ENCODE measurements at regions not wholly inside any gene's neighbourhood (a gene's known extent, or its start where the extent isn't known, plus 50 kb on each side); places are given as distances from the start of the nearest gene placed in this dataset.

DNA sequence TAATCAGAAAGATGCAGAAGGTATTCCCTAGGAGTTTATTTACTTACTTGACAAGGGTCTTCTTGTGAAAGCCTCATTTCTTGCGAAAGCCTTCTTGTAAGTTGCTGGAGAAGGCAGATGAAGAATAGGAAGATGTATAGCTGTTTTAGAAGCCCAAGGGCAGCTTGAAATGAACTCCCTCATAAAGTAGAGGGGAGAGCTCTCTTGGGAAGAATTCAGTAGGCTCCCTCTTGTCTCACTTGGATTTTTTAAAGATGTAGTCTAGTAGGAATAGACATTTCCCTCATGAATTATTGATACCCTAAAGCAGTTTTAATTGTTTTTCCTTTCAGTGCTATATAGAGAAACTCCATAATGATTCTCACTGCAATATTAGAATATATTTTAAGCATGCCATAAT lies 639.2 kb upstream of the CXADR start:
- intact Hi-C loops (cut with DNase I), result no loop called here
- no peak for DNase-seq

DNA sequence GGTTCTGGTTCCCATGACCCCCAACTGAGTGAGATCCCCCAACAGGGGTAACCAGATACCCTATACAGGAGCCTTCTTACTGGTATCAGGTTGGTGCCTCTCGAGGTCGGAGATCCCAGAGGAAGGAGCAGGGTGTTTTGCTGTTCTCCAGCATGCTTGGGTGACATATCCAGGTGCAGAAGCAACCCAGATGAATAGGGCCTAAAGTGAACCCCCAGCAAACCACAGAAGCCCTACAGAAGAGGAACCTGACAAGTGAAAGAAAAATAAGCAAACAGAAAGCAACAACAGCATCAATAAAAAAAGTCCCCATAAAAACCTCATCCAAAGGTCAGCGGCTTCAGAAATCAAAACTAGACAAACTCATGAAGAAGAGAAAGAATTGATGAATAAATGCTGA lies 633.4 kb upstream of the CXADR start:
- DNase-seq (no peak), ATAC-seq (ENCODE audit: poor library complexity) (no peak)
- intact Hi-C loops (cut with DNase I), result no loop called here

More for the DNA sequence above, 639.2 kb upstream of the CXADR start:
- ATAC-seq (ENCODE audit: poor library complexity), result no peak

DNA sequence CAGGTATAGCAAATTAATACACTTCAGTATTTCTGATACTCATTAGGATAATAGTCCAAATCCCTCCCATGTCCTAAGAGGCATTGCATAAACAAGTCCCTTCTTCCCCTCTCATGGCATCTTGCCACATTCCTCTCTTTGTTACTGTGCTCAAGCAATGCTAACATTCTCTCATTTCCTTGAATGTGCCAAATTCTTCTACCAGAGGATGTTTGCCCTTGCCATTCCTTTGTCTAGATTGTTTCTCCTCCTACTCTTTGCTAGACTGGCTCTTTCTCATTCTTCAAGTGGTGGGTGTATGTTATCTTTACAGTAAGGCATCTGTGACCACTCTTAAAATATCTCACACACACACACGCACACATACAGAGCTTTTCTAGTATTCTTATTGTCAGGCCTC lies 621.0 kb upstream of the CXADR start:
- ATAC-seq (ENCODE audit: poor library complexity), result peak; percentile 36
- intact Hi-C loops (cut with DNase I), result no loop called here

DNA sequence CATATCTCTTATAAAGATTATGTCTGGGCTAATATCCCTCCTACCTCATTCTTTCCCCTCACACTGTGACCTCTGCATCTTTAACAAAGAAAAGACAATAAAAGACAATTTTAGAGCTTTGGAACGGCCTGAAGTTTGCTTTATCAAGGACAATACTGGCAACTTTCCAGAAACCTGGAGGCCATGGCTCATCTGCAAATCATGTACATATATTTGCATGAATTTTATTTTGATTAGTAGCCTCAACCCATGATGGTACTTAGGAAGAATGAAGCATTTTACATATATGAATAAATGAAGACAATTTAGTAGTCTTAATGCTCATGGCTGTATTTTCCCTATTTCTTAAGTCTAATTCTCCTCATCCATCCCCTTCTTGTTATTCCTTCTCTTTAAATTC lies 612.2 kb upstream of the CXADR start:
- intact Hi-C loops (cut with DNase I), result no loop called here
- DNase-seq (no peak), ATAC-seq (ENCODE audit: poor library complexity) (no peak)

More for the DNA sequence above, 621.0 kb upstream of the CXADR start:
- no peak for DNase-seq

DNA sequence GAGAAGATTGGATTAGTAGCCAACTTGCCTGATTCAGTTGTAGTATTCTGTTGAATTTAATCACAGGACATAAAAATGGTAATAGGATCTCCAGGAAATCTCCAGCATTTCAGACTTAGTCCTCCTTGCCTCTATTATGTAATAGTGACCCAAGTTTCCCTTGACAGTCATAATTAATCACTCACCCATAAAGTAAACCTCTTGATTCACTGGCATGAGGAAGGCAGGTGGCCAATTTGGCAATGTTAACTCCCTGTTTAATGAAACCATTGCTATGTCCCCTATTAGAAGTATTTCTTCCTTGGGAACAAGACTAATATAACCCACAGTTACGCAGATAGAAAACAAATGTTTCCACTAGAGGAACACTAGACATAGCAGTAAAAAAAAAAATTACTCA lies 604.8 kb upstream of the CXADR start:
- ATAC-seq (ENCODE audit: poor library complexity) (no peak), DNase-seq (no peak)
- intact Hi-C loops (cut with DNase I), result no loop called here

DNA sequence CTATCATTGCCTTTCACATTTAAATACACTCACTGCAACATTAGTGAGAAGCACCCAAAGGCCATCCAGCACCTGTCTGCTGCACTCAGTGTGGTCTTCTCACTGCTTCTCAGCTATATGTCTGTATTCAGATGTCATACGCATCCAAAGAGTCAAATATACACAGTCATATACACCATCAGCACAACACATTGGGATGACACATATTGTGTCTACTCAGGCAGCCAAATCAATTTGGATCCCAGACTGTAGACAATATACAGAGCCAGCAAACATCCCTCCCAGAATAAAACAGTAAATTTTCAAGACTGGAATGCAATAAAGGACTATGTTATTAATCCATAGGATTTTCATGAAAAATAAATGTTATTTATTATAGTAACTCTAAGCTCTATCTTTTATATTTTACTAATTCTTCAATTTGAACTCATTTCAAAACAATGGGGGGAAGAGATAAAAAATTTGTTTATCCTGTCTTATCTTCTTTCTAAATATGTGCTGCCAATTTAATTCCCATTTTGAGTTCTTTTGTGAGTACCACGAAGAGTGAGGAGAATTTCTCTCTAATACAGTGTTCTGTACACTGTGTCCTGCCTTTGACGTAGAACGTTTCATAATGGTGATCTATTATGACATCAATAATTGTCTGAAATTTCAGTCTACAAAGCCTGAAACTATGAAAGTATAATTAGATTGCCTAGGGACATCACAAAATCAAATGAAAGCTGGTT lies 602.2 kb upstream of the CXADR start:
- intact Hi-C loops (cut with DNase I), result no loop called here
- DNase-seq (no peak), ATAC-seq (ENCODE audit: poor library complexity) (peak; percentile 79)

DNA sequence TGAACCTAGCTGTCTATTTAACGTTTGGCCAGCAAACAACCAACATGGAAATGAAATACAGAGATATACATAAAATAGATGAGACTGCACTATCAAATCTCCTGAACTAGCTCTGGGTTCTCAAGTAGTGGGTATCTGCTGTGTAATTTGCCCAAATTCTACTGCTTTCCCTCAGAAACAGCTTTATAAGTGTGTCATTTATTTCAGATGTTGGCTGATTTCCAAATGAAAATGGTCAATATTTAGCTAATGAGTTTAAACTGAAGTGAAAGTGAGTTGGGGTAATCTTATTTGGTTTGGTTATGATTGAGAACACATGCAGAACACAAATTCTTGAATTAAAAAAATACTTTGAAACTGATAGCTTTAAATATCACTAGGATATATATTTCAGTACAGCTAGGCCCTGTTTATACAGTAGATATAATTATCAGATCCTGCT lies 601.7 kb upstream of the CXADR start:
- ATAC-seq (ENCODE audit: poor library complexity) (no peak), DNase-seq (no peak)
- intact Hi-C loops (cut with DNase I), result no loop called here

DNA sequence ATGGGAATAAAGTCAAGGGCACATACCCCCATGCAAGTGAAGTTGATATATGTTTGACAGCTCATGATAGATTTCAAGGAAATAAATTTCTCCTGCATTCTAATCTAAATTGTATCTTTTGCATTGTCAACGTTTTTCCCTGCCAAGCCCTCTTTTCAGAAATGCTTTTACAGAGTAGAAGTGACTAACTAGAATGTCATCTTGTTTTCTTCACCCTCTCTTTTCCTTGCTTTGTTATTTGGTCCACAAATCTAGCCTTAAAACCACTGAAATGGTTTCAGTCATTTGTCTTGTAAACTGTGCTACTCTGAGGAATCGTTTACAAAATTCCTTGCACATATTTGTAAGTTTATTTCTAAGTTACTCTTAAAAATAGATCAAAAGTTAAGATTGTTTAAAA lies 600.8 kb upstream of the CXADR start:
- DNase-seq (no peak), ATAC-seq (ENCODE audit: poor library complexity) (no peak)
- intact Hi-C loops (cut with DNase I), result no loop called here

DNA sequence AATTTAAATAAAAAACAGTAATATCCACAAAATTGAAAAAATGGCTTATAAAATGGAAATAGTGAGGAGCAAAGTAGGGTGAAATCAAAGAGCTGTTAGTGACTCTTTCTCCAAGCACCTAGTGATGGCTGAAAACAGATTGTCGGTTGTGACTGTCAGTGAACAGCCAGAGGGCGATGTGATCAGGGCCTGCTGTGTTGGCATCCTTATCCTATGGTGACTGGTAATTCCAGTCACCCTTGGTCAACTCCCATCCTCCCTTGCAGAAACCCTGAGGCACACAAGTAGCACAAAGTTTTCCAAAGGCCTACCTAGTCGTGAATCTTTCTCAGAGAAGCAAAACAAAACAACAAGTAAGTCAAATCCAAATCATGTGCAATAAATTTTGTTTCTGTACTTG lies 599.8 kb upstream of the CXADR start:
- DNase-seq (no peak), ATAC-seq (ENCODE audit: poor library complexity) (no peak)
- intact Hi-C loops (cut with DNase I), result no loop called here

DNA sequence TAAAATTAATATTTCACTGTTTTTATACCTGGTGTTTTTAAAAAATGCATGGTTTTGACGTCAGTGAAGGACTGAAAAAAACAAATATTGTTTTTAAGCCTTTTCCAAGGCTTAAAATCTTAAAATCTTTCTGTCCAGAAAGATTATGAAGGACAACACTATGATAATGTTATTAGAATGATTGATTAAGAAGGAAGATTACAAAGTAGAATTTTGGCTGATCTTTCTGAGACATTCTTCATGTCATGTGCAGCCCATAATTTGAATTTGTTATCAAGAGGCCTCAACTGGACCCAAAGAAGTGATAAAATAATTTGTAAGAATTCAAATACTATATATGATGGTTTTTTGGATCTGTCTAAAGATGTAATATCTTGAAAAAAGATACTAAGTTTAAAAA lies 584.4 kb upstream of the CXADR start:
- intact Hi-C loops (cut with DNase I), result no loop called here
- ATAC-seq (ENCODE audit: poor library complexity), result no peak

DNA sequence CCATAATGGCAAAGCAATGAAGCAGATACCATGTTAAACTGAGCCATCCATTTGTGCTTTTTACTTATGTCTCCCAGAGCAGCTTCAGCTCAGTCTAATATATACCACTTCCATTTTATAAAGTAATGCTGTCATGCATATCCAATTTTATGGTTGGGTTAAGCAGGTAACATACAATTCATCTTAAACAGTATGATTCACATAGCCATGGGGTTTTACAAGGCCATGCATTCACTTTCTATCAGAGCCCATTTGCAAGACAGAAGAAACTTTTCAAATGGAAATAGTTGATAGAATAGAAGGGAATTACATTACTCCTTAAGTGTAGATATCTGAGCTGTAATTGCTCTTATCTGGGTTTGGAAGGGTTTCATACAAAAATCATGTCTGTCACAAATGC lies 580.5 kb upstream of the CXADR start:
- ATAC-seq (ENCODE audit: poor library complexity), result no peak
- intact Hi-C loops (cut with DNase I), result no loop called here
- no peak for DNase-seq

More for the DNA sequence above, 584.4 kb upstream of the CXADR start:
- DNase-seq, result no peak

DNA sequence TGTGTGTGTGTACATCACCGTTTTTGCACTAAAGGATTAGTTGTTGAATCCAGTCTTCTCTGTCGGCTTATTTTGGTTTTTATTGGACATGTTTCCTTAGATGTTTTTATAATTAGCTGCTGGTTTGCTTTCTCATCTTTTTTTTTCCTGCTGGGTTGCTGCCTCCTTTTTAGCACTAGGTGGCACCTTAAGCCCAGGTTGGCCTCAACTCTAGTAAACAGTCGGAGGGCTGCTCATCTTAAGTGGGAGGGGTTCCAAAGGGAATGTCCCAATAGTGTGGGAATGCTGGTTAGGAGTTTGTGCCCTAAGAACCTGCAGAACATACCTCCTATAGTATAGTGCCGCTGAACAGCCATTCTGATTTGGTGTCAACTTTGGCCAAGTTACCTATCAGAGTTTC lies 570.1 kb upstream of the CXADR start:
- DNase-seq, result no peak
- no peak for ATAC-seq (ENCODE audit: poor library complexity)
- intact Hi-C loops (cut with DNase I), result no loop called here

DNA sequence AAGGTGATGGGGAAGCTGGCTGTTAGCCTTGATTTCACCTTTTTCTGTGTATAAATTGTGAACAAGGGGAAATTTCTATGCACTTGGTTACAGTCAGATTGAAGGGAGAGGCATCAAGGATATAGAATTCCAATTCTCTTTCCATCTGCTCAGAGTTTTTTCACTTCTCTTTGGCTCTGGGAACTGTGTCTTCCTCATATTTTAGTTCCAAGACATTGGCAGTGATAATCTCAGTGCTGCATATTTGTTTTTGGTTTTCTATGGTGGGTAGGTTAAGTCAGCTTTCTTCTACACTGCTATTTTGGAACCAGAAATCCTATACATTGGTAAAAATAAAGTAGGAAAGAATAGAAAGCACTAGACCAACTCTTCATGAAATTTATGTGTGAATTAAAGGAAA lies 569.6 kb upstream of the CXADR start:
- intact Hi-C loops (cut with DNase I), result no loop called here
- no peak for DNase-seq
- ATAC-seq (ENCODE audit: poor library complexity), result no peak

DNA sequence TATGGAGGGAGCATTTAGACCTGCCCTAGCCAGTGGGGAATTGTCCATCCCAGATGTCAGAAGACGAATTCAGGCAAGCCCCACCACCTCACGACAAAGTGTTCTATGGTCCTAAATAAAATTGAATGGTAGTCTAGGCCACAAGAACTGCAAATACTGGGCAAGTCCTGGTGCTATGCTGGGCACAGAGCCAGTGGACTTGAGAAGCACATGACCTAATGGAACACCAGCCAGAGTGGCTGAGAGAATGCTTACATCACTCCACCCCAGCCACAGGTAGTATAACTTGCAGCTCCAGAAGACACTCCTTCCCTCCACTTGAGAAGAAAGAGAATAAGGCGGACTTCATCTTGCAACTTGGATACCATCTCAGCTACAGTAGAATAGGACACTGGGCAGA lies 567.3 kb upstream of the CXADR start:
- DNase-seq (no peak), ATAC-seq (ENCODE audit: poor library complexity) (no peak)

DNA sequence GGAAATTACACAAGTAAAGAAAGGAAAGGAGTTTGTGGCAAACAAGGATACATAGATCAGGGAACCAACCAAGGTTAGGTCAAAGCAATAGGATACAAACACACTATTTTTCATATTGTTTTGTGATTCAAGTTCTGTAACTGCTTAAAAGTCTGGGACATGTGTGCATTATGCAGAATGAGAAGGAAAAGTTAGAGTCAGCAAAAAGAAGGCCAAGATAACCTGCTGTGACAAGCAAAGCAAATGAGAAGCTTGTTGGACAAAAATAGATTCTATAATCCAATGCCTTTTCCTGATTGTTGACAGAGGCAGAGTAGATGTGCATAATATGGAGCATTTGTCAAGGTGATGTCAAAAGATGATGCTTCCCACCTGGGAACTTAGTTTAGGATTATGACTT lies 556.0 kb upstream of the CXADR start:
- ATAC-seq (ENCODE audit: poor library complexity) (no peak), DNase-seq (no peak)
- intact Hi-C loops (cut with DNase I), result no loop called here

More for the DNA sequence above, 567.3 kb upstream of the CXADR start:
- intact Hi-C loops (cut with DNase I), result no loop called here

DNA sequence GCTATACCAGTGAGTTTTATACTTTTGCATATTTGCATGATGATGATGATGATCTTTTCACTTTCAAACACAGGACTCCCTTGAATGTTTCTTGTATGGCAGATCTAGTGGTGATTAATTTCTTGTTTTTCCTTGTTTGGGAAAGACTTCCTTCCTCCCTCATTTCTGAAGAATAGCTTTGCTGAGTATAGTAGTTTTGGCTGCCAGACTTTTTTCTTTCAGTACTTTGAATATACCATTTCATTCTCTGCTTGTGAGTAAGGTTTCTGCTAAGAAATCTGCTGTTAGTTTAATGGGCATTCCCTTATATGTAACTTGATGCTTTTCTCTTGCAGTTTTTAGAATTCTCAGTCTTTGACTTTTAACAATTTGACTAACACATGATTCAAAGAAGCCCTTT lies 547.4 kb upstream of the CXADR start:
- ATAC-seq (ENCODE audit: poor library complexity) (no peak), DNase-seq (no peak)
- intact Hi-C loops (cut with DNase I), result no loop called here

DNA sequence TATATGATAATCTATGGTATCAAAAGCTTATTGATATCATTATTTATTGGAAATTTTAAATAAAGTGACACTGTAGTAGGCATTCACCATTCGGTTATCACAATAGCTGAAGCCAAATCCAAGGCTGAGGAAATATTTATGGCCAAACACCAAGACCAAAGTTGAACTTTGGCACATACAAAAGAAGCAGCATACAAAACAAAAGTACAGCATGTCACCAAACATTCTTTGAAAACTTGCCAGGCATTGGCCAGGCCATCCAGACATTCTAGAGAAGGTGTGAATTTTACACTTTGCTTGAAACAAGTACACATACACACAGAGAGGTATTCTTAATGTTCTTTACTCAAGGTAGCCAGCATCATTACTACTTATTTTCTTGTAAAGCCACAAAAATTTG lies 544.4 kb upstream of the CXADR start:
- DNase-seq, result no peak
- ATAC-seq (ENCODE audit: poor library complexity), result peak; percentile 69
- intact Hi-C loops (cut with DNase I), result no loop called here

DNA sequence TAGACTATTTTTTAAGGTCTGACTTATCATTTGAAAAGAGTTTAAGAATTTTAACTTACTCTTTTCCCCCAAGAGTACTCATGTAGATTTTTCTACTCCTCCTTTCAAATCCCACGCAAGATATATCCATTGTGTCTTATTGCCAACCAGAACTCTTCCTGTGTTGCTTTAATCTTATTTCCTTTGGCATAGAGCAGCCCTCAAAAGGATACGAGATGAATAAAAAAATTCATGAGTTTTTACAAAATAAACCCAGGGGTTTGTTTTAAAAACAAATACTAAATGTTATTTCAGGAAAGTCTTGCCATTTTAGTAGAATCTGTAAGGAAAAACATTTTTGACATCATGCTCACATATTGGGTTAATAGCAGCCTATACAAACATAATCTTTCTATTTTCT lies 543.2 kb upstream of the CXADR start:
- DNase-seq (no peak), ATAC-seq (ENCODE audit: poor library complexity) (no peak)
- intact Hi-C loops (cut with DNase I), result no loop called here

DNA sequence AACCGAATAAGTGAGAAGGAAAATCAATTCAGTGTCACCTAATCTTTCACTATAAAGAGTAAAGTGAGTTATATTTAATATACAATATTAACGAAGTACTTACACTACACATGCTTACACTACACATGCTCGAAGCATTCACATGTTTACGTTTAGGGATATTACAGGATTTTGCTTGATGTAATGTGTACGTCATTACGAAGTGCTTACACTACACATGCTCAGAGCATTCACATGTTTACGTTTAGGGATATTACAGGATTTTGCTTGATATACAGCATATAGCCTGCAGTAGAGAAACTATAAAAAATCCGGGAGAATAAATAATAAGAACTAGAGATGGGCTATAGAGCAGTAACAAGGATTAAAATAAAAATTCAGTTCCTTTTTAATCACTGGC lies 538.8 kb upstream of the CXADR start:
- intact Hi-C loops (cut with DNase I), result no loop called here
- ATAC-seq (ENCODE audit: poor library complexity) (no peak), DNase-seq (no peak)

DNA sequence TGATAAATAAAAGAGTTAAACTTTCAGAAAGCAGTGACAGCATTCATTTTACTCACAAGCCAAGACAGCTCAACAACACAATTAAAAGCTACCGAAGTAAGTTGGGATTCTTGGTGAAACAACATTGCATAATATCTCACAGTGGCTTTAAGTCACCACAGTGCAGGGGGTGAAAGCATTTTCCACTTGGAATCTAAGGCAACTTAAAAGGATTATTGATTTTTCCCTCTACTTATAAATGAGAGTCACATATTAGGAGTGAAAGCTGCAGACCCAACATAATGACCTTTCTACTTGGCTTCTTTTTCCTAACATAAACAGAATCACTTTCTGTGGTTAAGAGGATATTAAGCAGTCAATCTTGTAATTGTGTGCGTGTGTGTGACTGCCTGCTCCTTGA lies 536.6 kb upstream of the CXADR start:
- intact Hi-C loops (cut with DNase I), result no loop called here
- no peak for DNase-seq

DNA sequence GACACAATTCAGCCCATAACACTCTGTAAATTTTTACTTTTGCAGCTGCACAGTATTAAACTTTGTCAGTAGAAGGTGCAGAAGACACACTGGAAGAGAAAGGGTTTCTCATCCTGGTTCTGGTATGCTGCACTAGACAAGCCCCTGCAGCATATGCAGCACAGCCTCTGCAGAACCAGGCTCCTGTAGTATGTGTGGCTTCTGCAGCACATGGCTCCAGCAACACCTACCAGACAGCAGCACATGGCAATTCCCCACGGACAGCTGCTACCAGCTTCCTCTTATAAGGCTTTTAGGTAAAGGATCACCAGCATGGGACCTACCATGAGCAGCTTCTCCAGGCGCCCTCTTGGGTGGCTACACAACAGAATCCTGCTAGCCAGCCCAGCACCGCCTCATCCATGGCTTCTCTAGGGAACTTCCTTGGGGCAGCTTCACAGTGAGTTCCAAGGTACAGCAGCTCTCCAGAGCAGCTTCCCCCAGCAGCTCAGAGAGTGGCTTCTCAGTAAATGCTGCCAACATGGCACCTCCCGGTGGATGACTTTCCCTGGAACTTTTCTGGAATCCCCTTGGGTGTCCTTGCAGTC lies 534.4 kb upstream of the CXADR start:
- no peak for ATAC-seq (ENCODE audit: poor library complexity)
- no peak for DNase-seq
- intact Hi-C loops (cut with DNase I), result no loop called here

More for the DNA sequence above, 536.6 kb upstream of the CXADR start:
- peak; percentile 55 for ATAC-seq (ENCODE audit: poor library complexity)
